C4-2B (cell line): ENCODE measurements at regions not wholly inside any gene's neighbourhood (a gene's known extent, or its start where the extent isn't known, plus 50 kb on each side); places are given as distances from the start of the nearest gene placed in this dataset.

Experiments used
- ZFX ChIP-seq: fragments of 450-650 bp; IDR thresholded peaks from 2 replicates; pipeline ENCODE4 v1.6.1; 2017
- TF ChIP-seq, protein P1 (sequence below): fragments of 450-650 bp; conservative IDR thresholded peaks from 2 replicates; pipeline ENCODE4 v1.5.1; 2017; ENCODE audit warnings: mild to moderate bottlenecking

DNA sequence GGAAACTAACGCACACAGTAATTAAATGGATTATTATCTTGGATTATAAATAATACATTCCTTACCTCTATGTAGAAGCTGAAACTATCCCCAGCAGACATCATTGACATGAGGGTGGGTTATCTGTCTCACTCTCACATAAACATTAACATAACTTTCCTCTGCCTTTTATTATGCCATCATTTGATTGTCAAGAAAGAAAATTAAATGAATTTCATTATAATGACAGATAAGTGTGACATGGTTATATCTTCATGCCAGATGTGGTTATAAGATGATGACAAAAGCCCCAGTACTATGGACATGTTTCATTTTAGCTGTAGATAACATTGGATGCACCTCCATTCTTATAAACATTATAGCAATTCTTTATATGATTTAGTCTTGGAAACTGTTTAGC, 476.5 kb downstream of the KCNT2 start:
- TF ChIP-seq, protein P1, sequence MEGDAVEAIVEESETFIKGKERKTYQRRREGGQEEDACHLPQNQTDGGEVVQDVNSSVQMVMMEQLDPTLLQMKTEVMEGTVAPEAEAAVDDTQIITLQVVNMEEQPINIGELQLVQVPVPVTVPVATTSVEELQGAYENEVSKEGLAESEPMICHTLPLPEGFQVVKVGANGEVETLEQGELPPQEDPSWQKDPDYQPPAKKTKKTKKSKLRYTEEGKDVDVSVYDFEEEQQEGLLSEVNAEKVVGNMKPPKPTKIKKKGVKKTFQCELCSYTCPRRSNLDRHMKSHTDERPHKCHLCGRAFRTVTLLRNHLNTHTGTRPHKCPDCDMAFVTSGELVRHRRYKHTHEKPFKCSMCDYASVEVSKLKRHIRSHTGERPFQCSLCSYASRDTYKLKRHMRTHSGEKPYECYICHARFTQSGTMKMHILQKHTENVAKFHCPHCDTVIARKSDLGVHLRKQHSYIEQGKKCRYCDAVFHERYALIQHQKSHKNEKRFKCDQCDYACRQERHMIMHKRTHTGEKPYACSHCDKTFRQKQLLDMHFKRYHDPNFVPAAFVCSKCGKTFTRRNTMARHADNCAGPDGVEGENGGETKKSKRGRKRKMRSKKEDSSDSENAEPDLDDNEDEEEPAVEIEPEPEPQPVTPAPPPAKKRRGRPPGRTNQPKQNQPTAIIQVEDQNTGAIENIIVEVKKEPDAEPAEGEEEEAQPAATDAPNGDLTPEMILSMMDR: no peak
- no peak for TF ChIP-seq ZFX
